Astrocyte (in vitro differentiated cells and primary cell): ENCODE measurements at regions not wholly inside any gene's neighbourhood (a gene's known extent, or its start where the extent isn't known, plus 50 kb on each side); places are given as distances from the start of the nearest gene placed in this dataset.

Source experiments
- DNase-seq: peaks from one replicate; pipeline ENCODE4 v3.0.0-alpha.2; 2010; ENCODE audit warnings: low read depth
- FAIRE-seq: peaks from 2 replicates; lab custom pipeline; 2011; peaks lifted over from hg19 to GRCh38; lab: Jason Lieb, UNC
- H2AFZ ChIP-seq: 2 replicates; pipeline ENCODE4 v1.6.0; 2012; ENCODE audit warnings: low read depth, low read length, inconsistent platforms
- H3K27ac ChIP-seq: 2 replicates; pipeline ENCODE4 v1.5.1; 2011; ENCODE audit warnings: low read depth, low read length, inconsistent platforms
- H3K27me3 ChIP-seq: 2 replicates; pipeline ENCODE4 v1.6.0; 2011; ENCODE audit warnings: low read length, inconsistent platforms; ENCODE audit not compliant: insufficient read depth
- H3K36me3 ChIP-seq: 2 replicates; pipeline ENCODE4 v1.5.1; 2011; ENCODE audit warnings: low read length, inconsistent platforms; ENCODE audit not compliant: insufficient read depth
- H3K4me1 ChIP-seq: 2 replicates; pipeline ENCODE4 v1.5.1; 2011; ENCODE audit warnings: low read length, inconsistent platforms; ENCODE audit not compliant: insufficient read depth
- H3K4me2 ChIP-seq: 2 replicates; pipeline ENCODE4 v1.6.0; 2012; ENCODE audit warnings: low read length, inconsistent platforms
- H3K4me3 ChIP-seq: 2 replicates; pipeline ENCODE4 v1.5.1; 2011; ENCODE audit warnings: low read depth, mild to moderate bottlenecking, low read length, inconsistent platforms; ENCODE audit not compliant: insufficient read depth
- H3K79me2 ChIP-seq: 2 replicates; pipeline ENCODE4 v1.6.0; 2012; ENCODE audit warnings: mild to moderate bottlenecking, low read length, inconsistent platforms; ENCODE audit not compliant: insufficient read depth
- H3K9ac ChIP-seq: 2 replicates; pipeline ENCODE4 v1.6.0; 2012; ENCODE audit warnings: mild to moderate bottlenecking, low read length, inconsistent platforms
- H3K9me3 ChIP-seq: 2 replicates; pipeline ENCODE4 v1.5.1; 2012; ENCODE audit warnings: low read depth, mild to moderate bottlenecking, low read length, inconsistent platforms; ENCODE audit not compliant: insufficient read depth
- H4K20me1 ChIP-seq: 2 replicates; pipeline ENCODE4 v1.6.0; 2012; ENCODE audit warnings: low read length, inconsistent platforms; ENCODE audit not compliant: insufficient read depth
- H3K27ac Mint-ChIP-seq: one replicate; pipeline ENCODE4 v1.8.0; 2021; ENCODE audit warnings: mild to moderate bottlenecking, mixed read lengths; ENCODE audit not compliant: unreplicated experiment
- H3K27me3 Mint-ChIP-seq: one replicate; pipeline ENCODE4 v1.8.0; 2021; ENCODE audit warnings: low read depth, mixed read lengths; ENCODE audit not compliant: unreplicated experiment
- H3K36me3 Mint-ChIP-seq: one replicate; pipeline ENCODE4 v1.8.0; 2021; ENCODE audit warnings: low read depth, mixed read lengths; ENCODE audit not compliant: unreplicated experiment
- H3K4me1 Mint-ChIP-seq: one replicate; pipeline ENCODE4 v1.8.0; 2021; ENCODE audit warnings: low read depth, mixed read lengths; ENCODE audit not compliant: unreplicated experiment
- H3K4me3 Mint-ChIP-seq: one replicate; pipeline ENCODE4 v1.8.0; 2021; ENCODE audit warnings: mild to moderate bottlenecking, moderate library complexity, mixed read lengths; ENCODE audit not compliant: unreplicated experiment
- H3K9me3 Mint-ChIP-seq: one replicate; pipeline ENCODE4 v1.8.0; 2021; ENCODE audit warnings: mild to moderate bottlenecking, mixed read lengths; ENCODE audit not compliant: unreplicated experiment
- EZH2 ChIP-seq: IDR thresholded peaks from 2 replicates; pipeline ENCODE4 v1.6.1; 2012; ENCODE audit warnings: mild to moderate bottlenecking, low read length, inconsistent platforms; ENCODE audit not compliant: insufficient read depth
- TF ChIP-seq, protein P1 (sequence below): IDR thresholded peaks from 2 replicates; pipeline ENCODE4 v1.5.1; 2011; ENCODE audit warnings: low read depth, mild to moderate bottlenecking, inconsistent platforms, low read length, moderate library complexity; ENCODE audit not compliant: insufficient read depth

DNA sequence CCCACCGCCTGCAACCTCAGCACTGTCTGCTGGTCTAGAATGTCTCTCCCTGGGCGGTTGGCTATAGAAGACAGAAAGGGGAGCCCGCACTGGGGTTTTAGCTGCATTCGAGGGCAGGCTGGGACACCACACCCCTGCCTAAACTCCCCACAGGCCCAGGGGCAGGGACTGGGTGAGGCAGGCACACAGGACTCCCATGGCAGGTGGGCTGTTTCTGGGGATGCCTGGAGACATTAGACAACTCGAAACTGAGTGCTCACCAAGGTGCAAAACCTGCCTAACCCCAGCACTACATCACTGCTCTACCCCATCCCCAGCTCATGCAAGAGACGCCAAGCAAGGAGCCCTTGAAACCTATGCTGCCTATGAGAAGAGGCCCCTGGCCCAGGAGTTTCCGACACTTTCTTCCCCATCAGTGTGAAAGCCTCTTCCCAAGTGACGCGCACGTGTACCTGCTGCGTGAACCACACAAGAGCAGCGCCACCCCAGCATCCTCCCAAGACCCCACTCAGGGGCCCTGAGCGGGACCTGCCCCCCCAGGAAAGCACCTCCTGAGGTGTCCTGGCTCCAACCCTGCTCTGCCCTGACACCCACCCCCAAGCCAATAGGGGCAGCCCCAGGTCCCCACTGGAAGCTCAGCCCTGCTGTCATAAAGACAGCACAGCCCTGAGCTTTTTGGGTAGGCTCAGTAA is 121.2 kb downstream of the TUBA3C start:
- H3K9me3 Mint-ChIP-seq: peaks cover 10% of the 10 kb centered on the region

GRCh38 chr13:19059016-19059780 is 122.4 kb downstream of the TUBA3C start:
- no peaks in the 10 kb centered on the region for H4K20me1 ChIP-seq
- DNase-seq (no peak), FAIRE-seq (no peak)
- Mint-ChIP-seq H3K36me3 (no peaks in the 10 kb centered on the region), H3K4me3 (no peak overlapping the region), H3K9me3 (peaks cover 10% of the 10 kb centered on the region), H3K4me1 (no peaks in the 10 kb centered on the region), H3K27ac (no peak overlapping the region), H3K27me3 (no peaks in the 10 kb centered on the region)
- H3K36me3 ChIP-seq: no peaks in the 10 kb centered on the region
- no peak overlapping the region for H3K4me3 ChIP-seq
- H2AFZ ChIP-seq: no peak overlapping the region
- H3K9me3 ChIP-seq: peaks cover 36% of the 10 kb centered on the region
- H3K79me2 ChIP-seq: no peaks in the 10 kb centered on the region
- no peak overlapping the region for H3K27ac ChIP-seq
- no peaks in the 10 kb centered on the region for H3K4me1 ChIP-seq
- H3K27me3 ChIP-seq: no peaks in the 10 kb centered on the region
- TF ChIP-seq, protein P1, sequence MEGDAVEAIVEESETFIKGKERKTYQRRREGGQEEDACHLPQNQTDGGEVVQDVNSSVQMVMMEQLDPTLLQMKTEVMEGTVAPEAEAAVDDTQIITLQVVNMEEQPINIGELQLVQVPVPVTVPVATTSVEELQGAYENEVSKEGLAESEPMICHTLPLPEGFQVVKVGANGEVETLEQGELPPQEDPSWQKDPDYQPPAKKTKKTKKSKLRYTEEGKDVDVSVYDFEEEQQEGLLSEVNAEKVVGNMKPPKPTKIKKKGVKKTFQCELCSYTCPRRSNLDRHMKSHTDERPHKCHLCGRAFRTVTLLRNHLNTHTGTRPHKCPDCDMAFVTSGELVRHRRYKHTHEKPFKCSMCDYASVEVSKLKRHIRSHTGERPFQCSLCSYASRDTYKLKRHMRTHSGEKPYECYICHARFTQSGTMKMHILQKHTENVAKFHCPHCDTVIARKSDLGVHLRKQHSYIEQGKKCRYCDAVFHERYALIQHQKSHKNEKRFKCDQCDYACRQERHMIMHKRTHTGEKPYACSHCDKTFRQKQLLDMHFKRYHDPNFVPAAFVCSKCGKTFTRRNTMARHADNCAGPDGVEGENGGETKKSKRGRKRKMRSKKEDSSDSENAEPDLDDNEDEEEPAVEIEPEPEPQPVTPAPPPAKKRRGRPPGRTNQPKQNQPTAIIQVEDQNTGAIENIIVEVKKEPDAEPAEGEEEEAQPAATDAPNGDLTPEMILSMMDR: no peak
- TF ChIP-seq EZH2: no peak
- no peak overlapping the region for H3K9ac ChIP-seq
- no peak overlapping the region for H3K4me2 ChIP-seq

More for the DNA sequence above, 121.2 kb downstream of the TUBA3C start:
- H4K20me1 ChIP-seq: no peaks in the 10 kb centered on the region
- Mint-ChIP-seq H3K36me3 (no peaks in the 10 kb centered on the region), H3K4me3 (no peak overlapping the region), H3K27ac (no peak overlapping the region), H3K27me3 (no peaks in the 10 kb centered on the region), H3K4me1 (no peaks in the 10 kb centered on the region)
- H2AFZ ChIP-seq: no peak overlapping the region
- no peaks in the 10 kb centered on the region for H3K27me3 ChIP-seq
- no peaks in the 10 kb centered on the region for H3K4me1 ChIP-seq
- no peak overlapping the region for H3K4me2 ChIP-seq
- no peak overlapping the region for H3K27ac ChIP-seq
- TF ChIP-seq, protein P1: no peak
- H3K36me3 ChIP-seq: no peaks in the 10 kb centered on the region
- DNase-seq: no peak
- no peak for FAIRE-seq
- no peak overlapping the region for H3K9ac ChIP-seq
- peaks cover 37% of the 10 kb centered on the region for H3K9me3 ChIP-seq
- H3K79me2 ChIP-seq: no peaks in the 10 kb centered on the region
- no peak overlapping the region for H3K4me3 ChIP-seq

DNA sequence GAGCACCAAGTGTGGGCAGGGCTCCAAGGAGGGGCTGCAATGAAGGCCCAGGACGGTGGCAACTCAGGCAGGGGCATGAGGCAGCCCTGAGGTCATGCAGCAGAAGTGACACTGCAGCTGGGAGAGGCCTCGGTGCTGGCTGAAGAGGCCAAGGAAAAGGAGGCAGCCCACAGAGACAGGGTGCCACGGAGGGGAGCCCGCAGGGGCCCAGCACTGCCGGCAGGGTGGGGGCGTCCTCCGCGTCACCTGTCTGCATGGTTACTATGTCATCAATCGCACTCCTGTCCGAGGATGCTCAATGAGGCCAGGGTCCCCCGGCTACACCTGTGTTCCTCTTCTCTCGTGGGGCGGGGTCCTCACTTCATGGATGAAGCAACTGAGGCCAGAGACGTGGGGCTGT is 123.1 kb downstream of the TUBA3C start:
- Histone ChIP-seq H3K9me3 (peaks cover 36% of the 10 kb centered on the region), H3K36me3 (no peaks in the 10 kb centered on the region), H2AFZ (no peak overlapping the region), H3K4me1 (no peaks in the 10 kb centered on the region), H3K27me3 (no peaks in the 10 kb centered on the region), H3K79me2 (no peaks in the 10 kb centered on the region), H3K27ac (no peak overlapping the region), H4K20me1 (no peaks in the 10 kb centered on the region), H3K4me3 (no peak overlapping the region), H3K9ac (no peak overlapping the region), H3K4me2 (no peak overlapping the region)
- H3K27ac Mint-ChIP-seq: no peak overlapping the region
- no peak for DNase-seq
- no peak overlapping the region for H3K4me3 Mint-ChIP-seq
- no peak for TF ChIP-seq EZH2
- TF ChIP-seq, protein P1: no peak
- no peaks in the 10 kb centered on the region for H3K36me3 Mint-ChIP-seq
- peaks cover 11% of the 10 kb centered on the region for H3K9me3 Mint-ChIP-seq
- H3K27me3 Mint-ChIP-seq: no peaks in the 10 kb centered on the region
- no peaks in the 10 kb centered on the region for H3K4me1 Mint-ChIP-seq
- no peak for FAIRE-seq
